NCI-H2029 (cell line): ENCODE measurements at regions not wholly inside any gene's neighbourhood (a gene's known extent, or its start where the extent isn't known, plus 50 kb on each side); places are given as distances from the start of the nearest gene placed in this dataset.
"Not testable (repeated sequence)": the region's sequence is repeated elsewhere in the genome, so short reads cannot be mapped to it uniquely, and the experiment has no call there.

Source experiments
- DNase-seq: peaks from one replicate; lab custom pipeline; 2025; lab: John Stamatoyannopoulos, UW

GRCh38 chr9:15032860-15033259 lies 122.6 kb upstream of the FREM1 start:
- no peak for DNase-seq

GRCh38 chr9:15021146-15021545 lies 110.9 kb upstream of the FREM1 start:
- DNase-seq = no peak

DNA sequence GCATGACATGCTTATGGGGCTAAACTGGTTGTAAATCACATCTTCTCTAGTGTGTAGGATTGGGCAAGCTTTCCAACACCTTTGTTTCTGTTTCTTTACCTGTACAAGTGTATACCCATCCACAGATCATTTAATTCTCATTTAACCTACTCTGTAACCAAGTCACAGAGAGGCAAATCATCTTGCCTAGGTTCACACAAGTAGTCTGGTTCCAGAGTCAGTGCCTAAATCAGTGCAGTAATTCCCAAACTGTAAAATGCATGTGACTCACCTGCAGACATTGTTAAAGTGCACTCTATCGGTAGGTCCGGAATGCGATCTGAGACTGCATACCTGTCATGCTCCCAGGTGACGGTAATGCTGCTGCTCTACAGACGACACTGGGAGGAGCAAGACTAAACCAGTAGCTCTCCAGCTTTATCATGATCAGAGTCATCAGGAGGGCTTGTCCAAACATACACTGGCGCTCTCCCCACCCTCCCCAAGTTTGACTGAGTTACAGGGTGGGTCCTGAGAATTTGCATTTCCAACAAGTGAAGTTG lies 107.9 kb upstream of the FREM1 start:
- DNase-seq = no peak

- DNase-seq = no peak
Observed at GRCh38 chr9:15010581-15010980, 100.4 kb upstream of the FREM1 start.

- DNase-seq = no peak
Observed at GRCh38 chr9:15007698-15008097, 97.5 kb upstream of the FREM1 start.

DNA sequence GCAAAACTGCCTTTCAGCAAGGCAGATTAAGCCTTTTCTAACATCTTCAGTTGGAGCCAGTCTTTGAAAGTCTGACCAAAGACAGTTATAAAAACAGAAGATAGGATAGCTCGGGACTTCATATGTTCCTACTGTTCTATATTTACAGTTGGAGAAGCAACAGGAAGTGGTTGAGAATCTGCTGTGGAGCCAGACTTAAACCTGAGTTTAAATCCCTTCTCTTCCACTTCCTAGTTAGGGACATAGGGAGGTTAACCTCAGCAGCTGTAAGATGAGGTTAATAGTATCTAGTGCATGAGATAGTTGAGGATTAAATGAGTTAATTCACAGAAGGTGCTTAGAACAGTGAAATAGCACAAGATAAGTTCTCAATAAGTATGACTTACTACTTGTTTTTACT lies 84.5 kb upstream of the FREM1 start:
- no peak for DNase-seq

GRCh38 chr9:14993901-14994554 lies 83.8 kb upstream of the FREM1 start:
- DNase-seq = no peak

DNA sequence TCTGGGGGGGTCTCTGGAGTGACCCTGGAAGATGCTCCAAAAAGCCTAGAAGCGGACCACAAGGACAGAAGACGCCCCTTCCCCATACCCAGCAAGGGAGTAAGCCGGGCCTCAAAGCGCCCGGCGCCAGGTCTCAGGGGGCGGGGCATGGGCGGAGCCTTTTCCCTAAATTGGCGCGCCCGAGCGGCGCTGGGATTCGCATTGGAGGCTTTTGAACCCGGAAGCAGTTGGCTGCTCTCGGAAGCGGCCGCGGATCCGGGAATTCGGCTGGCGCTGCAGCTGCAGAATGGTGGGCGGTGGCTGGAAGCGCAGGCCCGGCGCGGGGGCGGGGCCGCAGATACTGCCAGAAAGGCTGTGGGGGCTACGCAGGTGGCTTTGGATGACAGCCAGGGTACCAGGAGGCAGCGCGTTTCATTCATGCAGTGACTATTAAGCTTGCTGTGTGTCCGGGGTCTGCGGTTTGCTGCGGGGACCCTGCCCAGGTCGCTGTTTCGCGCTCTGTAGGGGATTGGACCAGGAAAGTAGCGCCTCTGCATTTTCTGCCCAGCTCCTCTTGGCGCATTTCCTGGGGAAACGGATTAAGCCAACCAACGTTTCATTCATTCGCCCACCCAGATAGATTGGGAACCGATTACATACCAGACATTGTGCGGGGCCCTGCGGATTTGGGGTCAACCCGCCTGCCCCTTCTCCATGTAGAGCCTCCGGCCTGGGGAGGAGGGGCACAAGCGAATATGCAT lies 83.0 kb upstream of the FREM1 start:
- peak; percentile 32 for DNase-seq

DNA sequence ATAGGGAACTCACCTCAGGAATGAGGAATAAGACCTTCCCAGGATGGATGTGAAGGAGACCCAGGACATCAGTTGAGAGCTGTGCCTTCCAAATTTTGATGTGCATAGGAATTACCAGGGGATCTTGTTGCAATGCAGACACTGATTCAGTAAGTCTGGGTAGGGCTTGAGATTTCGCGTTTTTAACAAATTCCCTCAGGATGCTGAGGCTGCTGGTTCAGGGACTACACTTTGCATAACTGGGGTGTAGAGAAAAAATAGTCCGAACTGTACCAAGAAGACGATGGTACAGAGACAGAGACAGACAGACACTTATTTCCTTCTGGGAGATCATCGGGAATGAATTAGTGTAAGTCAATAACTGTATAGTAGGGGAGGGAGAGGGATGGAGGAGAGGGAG lies 82.3 kb upstream of the FREM1 start:
- no peak for DNase-seq

GRCh38 chr9:14992081-14992480 lies 81.9 kb upstream of the FREM1 start:
- no peak for DNase-seq

- not testable (repeated sequence) for DNase-seq
Observed at GRCh38 chr9:14990647-14991046, 80.4 kb upstream of the FREM1 start.

- DNase-seq = no peak
Observed at GRCh38 chr9:14989811-14990210, 79.6 kb upstream of the FREM1 start.

DNA sequence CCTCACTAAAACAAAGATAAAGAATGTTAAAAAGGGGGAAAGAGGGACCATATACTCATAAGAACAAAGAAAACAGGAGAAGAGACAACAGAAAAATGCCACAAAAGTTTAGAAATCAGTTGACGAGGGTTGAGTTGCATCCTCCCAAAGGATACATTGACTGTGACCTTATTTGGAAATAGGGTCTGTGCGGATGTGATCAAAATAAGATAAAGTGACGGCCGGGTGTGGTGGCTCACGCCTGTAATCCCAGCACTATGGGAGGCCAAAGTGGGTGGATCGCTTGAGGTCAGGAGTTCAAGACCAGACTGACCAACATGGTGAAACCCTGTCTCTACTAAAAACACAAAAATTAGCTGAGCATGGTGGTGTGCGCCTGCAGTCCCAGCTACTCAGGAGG lies 79.1 kb upstream of the FREM1 start:
- DNase-seq = not testable (repeated sequence)

DNA sequence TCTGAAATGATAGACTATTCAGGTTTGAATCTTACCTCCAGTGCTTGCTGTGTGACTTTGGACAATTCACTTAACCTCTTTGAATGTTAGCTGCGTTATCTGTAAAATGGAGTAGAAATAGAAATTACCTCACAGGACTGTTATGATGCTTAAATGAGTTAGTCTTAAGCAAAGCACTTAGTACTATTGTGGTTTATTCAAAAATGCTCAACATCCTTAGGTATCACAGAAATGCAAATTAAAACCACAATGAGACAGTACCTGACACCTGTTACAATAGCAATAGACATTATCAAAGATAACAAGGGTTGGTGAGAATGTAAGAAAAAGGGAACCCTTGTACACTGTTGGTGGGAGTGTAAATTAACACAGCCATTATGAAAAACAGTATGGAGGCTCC lies 77.6 kb upstream of the FREM1 start:
- no peak for DNase-seq

DNA sequence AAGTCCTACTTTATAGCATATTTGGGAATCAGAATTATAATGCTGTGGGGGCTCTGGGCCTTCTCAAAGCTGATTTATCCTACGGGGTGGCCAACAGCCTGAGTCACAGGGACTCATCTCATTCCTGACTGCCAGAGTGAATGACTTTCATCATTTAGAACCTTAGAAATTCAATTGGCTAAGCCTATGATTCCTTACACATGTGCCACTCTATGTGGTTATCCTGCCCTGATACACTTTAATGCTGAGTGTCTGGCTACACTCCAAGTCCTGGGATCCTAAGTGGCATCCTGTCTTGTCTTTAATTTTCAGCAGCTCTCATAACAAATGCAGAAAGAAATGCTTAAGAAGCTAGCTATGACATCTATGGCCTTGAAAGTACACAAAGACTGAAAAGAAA lies 75.2 kb upstream of the FREM1 start:
- no peak for DNase-seq

DNA sequence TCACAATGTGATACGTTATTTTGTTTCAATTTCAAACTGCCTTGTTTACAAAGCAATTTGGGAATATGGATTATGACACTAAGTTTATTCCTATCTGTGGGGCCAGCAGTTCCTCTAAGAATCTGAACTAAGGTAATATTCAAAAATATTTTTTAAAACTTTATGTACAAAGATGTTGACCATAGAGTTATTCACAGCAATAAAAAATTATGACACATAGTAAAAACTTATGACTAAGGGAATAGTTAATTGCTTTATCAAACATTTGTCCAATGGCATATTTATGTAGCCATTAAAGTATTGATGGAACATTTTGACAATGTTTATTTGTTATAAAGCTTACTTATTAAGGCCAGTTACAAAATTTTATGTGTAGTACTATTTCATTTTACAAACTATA lies 73.4 kb upstream of the FREM1 start:
- DNase-seq = no peak

- no peak for DNase-seq
Observed at GRCh38 chr9:14981291-14981950, 71.2 kb upstream of the FREM1 start.

DNA sequence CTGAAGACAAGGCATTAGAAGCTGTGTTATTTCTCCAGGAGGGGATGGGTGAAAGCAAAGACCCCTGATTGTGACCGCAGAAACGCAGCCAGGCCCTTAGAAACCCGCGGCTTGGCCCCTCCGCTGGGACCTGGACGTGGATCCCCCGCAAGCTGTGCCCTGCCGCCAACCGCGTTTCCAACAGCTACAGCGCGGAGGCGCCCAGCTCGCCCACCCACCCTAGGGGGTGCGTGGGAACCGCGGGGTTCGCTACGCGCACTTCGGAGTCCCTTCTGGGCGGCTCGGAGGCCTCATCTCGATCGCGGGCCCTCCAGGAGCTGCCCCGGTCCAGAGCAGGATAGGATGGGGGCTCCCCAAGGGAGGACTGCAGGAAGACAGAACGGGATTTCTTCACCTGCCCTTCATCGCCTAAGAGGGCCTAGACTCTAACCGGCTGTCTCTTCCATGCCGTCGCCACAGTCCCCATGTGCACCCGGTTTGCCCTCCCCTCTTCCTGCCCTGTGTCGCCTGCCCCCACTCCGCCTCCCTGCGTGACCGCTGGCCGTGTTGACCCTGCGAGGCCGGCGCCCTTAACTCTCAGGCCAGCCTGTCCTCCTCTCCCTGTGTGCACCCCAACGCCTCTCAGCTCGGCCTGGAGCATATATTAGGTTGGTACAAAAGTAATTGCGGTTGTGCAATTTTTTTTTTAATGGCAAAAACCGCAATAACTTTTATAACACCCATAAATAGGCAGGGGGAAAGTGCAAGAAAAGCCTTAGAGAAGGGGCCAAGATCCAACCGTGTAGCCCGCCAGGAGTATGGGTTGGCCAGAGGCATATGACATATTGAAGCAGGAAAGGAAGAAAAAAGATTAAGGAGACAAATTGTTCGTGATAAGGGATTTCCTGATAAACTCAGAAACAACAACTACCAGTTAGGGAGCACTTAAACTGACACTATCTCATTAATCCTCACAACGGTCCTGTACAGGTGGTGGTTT lies 68.1 kb upstream of the FREM1 start:
- no peak for DNase-seq

DNA sequence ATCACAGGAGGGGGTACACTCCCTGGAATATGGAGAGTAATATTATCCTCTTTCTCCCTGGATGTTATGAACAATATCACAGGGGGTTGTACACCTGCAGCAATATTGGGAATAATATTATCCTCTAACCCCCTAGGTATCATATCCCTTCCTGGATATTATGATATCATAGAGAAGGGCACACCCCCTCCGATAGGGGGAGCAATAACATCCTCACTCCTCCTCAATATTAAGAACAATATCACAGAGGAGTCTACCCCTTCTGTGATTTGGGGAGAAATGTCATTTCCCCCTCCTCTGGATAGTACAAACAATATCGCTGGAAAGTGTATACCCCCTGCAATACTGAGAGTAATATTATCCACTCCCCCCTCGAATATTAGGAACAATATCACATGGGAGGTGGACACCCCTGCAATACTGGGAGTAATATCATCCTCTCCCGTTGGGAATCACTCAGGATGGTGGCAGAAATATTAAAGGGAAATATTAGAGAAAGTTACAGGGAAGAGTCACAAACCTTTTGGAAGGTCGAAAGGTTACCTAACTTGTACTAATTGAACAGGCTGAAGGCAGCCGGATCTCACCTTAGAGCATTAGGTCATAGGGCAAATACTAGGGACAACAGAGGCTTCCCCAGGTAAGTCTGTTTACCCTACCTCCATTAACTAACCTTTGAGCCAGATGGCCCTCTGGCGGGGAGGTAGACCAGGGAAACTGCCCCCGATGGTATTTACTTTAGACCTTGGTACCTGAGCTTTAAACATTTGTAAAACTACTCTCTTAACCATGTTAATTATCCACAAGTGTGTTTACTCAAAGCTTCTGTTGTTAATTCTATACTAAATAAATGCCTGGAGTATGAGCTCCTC lies 57.5 kb upstream of the FREM1 start:
- DNase-seq = peak; percentile 27

DNA sequence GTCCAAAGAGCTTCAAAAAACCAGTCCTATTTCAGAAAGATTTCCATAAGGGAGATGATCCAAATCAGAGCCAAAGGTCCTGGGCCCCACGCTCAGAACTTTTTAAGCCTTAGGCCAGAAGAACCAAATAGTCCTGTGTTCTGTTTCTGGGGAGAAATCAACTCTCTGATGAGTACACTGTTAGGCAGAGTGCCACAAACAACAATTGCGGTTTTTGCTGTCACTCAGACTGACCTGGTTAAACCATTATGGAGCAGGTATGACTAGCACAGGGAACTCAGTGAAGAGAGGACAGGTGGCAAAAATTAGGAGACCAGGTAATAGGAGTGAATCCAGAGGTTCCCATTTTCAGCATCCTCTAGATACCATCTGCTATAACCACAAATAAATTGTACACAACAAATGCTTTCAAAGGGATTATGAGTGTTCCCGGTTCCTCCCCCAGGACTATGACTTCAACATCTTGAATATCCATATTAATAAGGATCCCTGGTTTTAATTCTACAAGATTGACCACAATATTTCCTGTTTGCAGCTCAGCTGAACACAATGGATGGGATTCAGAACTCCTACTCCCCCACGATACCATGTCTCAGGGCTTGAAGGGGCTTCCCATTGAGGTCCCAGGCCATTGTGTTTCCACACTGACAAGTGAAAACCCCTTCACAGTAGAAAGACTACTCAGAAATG lies 52.1 kb upstream of the FREM1 start:
- DNase-seq = no peak
